ENCODE measurements at regions not wholly inside any gene's neighbourhood (a gene's known extent, or its start where the extent isn't known, plus 50 kb on each side); places are given as distances from the start of the nearest gene placed in this dataset.
A peak's percentile ranks its signal among the peaks of the same experiment; 100 is the strongest.

GRCh38 chr4:17336069-17336468, 175.8 kb downstream of the QDPR start:
- DNase-seq = no peak

- no peak for DNase-seq
Observed at GRCh38 chr4:17335371-17335770, 176.5 kb downstream of the QDPR start.

GRCh38 chr4:17332478-17332877, 179.4 kb downstream of the QDPR start:
- DNase-seq = no peak

- no peak for DNase-seq
Observed at GRCh38 chr4:17329046-17329445, 182.8 kb downstream of the QDPR start.

- DNase-seq = no peak
Observed at GRCh38 chr4:17328141-17328815, 183.6 kb downstream of the QDPR start.

- DNase-seq = no peak
Observed at GRCh38 chr4:17327591-17327990, 184.3 kb downstream of the QDPR start.

GRCh38 chr4:17326756-17327155, 185.1 kb downstream of the QDPR start:
- no peak for DNase-seq

GRCh38 chr4:17325098-17325497, 186.8 kb downstream of the QDPR start:
- no peak for DNase-seq

GRCh38 chr4:17324386-17324830, 187.5 kb downstream of the QDPR start:
- peak; percentile 26 for DNase-seq

GRCh38 chr4:17323554-17324385, 188.1 kb downstream of the QDPR start:
- no peak for DNase-seq

- no peak for DNase-seq
Observed at GRCh38 chr4:17322514-17322913, 189.4 kb downstream of the QDPR start.

- no peak for DNase-seq
Observed at GRCh38 chr4:17320046-17320445, 191.8 kb downstream of the QDPR start.

- no peak for DNase-seq
Observed at GRCh38 chr4:17317526-17317925, 194.4 kb downstream of the QDPR start.

GRCh38 chr4:17316566-17316965, 195.3 kb downstream of the QDPR start:
- no peak for DNase-seq

- no peak for DNase-seq
Observed at GRCh38 chr4:17315459-17315858, 196.4 kb downstream of the QDPR start.

- DNase-seq = no peak
Observed at GRCh38 chr4:17313194-17313593, 198.7 kb downstream of the QDPR start.

- DNase-seq = no peak
Observed at GRCh38 chr4:17310269-17310652, 201.6 kb downstream of the QDPR start.

GRCh38 chr4:17309567-17310268, 202.2 kb downstream of the QDPR start:
- no peak for DNase-seq

GRCh38 chr4:17301869-17302268, 210.0 kb downstream of the QDPR start:
- no peak for DNase-seq

GRCh38 chr4:17301266-17301665, 210.6 kb downstream of the QDPR start:
- DNase-seq = no peak

- DNase-seq = no peak
Observed at GRCh38 chr4:17296921-17297890, 214.7 kb downstream of the QDPR start.

- no peak for DNase-seq
Observed at GRCh38 chr4:17293901-17294300, 218.0 kb downstream of the QDPR start.

All from effector CD4-positive, alpha-beta T cell (primary cell).